Kidney epithelial cell (primary cell): ENCODE measurements at regions not wholly inside any gene's neighbourhood (a gene's known extent, or its start where the extent isn't known, plus 50 kb on each side); places are given as distances from the start of the nearest gene placed in this dataset.
"Not testable (repeated sequence)": the region's sequence is repeated elsewhere in the genome, so short reads cannot be mapped to it uniquely, and the experiment has no call there.

Experiments used
- DNase-seq: peaks from one replicate; pipeline ENCODE4 v3.0.0-alpha.2; 2010; ENCODE audit warnings: low read depth
- H3K27me3 ChIP-seq: 2 replicates; pipeline ENCODE4 v1.6.0; 2011; ENCODE audit warnings: low read length; ENCODE audit not compliant: control insufficient read depth, insufficient read depth
- H3K36me3 ChIP-seq: 2 replicates; pipeline ENCODE4 v1.5.1; 2011; ENCODE audit warnings: low read length; ENCODE audit not compliant: control insufficient read depth, insufficient read depth
- H3K4me3 ChIP-seq: 2 replicates; pipeline ENCODE4 v1.5.1; 2011; ENCODE audit warnings: low read depth, mild to moderate bottlenecking, control low read depth, low read length
- TF ChIP-seq, protein P1 (sequence below): IDR thresholded peaks from 2 replicates; pipeline ENCODE4 v1.5.1; 2011; ENCODE audit warnings: mild to moderate bottlenecking, moderate library complexity, low read length, control low read depth, inconsistent platforms; ENCODE audit not compliant: insufficient read depth, poor library complexity, severe bottlenecking

GRCh38 chrX:124260845-124261244, 71.6 kb upstream of the TEX13D start:
- Histone ChIP-seq H3K36me3 (no peaks in the 10 kb centered on the region), H3K4me3 (no peak overlapping the region), H3K27me3 (no peaks in the 10 kb centered on the region)
- TF ChIP-seq, protein P1, sequence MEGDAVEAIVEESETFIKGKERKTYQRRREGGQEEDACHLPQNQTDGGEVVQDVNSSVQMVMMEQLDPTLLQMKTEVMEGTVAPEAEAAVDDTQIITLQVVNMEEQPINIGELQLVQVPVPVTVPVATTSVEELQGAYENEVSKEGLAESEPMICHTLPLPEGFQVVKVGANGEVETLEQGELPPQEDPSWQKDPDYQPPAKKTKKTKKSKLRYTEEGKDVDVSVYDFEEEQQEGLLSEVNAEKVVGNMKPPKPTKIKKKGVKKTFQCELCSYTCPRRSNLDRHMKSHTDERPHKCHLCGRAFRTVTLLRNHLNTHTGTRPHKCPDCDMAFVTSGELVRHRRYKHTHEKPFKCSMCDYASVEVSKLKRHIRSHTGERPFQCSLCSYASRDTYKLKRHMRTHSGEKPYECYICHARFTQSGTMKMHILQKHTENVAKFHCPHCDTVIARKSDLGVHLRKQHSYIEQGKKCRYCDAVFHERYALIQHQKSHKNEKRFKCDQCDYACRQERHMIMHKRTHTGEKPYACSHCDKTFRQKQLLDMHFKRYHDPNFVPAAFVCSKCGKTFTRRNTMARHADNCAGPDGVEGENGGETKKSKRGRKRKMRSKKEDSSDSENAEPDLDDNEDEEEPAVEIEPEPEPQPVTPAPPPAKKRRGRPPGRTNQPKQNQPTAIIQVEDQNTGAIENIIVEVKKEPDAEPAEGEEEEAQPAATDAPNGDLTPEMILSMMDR: no peak
- DNase-seq: no peak

GRCh38 chrX:124263743-124264142, 68.7 kb upstream of the TEX13D start:
- no peaks in the 10 kb centered on the region for H3K27me3 ChIP-seq
- TF ChIP-seq, protein P1: no peak
- no peak for DNase-seq
- no peaks in the 10 kb centered on the region for H3K36me3 ChIP-seq
- no peak overlapping the region for H3K4me3 ChIP-seq

DNA sequence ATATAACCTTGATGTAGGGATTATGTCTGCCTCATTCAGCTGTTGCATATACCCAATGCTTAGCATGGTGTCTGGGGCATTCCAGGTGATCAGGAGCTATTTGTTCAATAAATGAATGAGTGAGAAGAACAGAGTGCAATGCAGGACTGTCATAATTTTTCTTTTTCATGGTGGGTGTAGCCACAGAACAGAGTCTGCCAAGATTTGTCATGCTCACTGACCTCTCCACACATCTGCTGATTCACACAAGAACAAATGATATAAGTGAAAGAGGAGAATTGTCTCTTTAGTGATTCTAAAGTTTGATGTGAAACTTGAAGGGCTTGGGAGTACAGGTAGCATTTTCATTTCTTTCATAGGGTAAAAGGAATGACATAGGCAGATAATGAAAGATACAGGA, 64.4 kb upstream of the TEX13D start:
- no peaks in the 10 kb centered on the region for H3K27me3 ChIP-seq
- H3K36me3 ChIP-seq: no peaks in the 10 kb centered on the region
- H3K4me3 ChIP-seq: no peak overlapping the region
- DNase-seq: no peak
- TF ChIP-seq, protein P1: no peak

GRCh38 chrX:124269881-124270280, 62.6 kb upstream of the TEX13D start:
- no peak for DNase-seq
- Histone ChIP-seq H3K36me3 (no peaks in the 10 kb centered on the region), H3K4me3 (no peak overlapping the region), H3K27me3 (no peaks in the 10 kb centered on the region)
- TF ChIP-seq, protein P1: no peak

DNA sequence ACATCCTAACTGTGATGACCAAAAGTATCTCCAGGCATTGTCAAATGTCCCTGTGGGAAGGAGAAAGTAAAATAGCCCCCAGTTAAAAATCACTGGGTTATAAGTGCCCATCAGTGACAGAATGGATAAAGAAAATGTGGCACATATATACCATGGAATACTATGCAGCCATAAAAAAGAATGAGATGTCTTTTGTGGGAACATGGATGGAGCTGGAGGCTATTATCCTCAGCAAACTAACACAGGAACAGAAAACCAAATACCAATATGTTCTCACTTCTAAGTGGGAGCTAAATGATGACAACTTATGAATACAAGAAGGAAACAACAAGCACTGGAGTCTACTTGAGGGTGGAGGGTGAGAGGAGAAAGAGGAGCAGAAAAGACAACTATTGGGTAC, 60.9 kb upstream of the TEX13D start:
- H3K27me3 ChIP-seq, DNase-seq, H3K4me3 ChIP-seq, H3K36me3 ChIP-seq: not testable (repeated sequence)

DNA sequence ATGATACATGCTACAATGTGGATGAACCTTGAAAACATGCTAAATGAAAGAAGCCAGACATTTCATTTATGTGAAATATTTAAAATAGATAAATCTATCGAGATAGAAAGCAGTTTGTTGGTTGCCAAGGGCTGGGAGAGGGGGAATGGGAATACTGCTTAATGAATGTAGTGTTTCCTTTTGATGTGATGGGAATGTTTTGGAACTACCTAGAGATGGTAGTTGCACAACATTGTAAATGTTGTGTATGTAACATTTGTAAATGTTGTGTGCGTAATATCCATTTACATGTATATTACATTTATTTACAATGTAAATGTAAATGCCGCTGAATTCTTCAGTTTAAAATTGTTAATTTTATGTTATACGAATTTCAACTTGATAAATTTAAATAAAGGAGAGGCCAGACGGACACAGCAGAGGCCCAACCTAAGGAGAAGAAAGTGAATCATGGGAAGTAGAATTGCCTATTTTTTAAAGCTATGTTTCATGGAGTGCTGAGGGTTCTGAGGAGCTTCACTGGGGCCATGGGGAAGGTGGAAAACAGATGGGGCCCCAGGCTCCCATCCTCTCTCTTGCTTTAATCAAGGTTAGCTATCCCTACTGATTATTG, 60.0 kb upstream of the TEX13D start:
- Histone ChIP-seq H3K4me3 (no peak overlapping the region), H3K27me3 (no peaks in the 10 kb centered on the region), H3K36me3 (no peaks in the 10 kb centered on the region)
- TF ChIP-seq, protein P1: no peak
- no peak for DNase-seq
